ENCODE measurements at regions not wholly inside any gene's neighbourhood (a gene's known extent, or its start where the extent isn't known, plus 50 kb on each side); places are given as distances from the start of the nearest gene placed in this dataset.

- TF ChIP-seq CTCF (IDR thresholded peaks at IDR 0.05), result no peak
- peak overlapping the region in 5 of 7 donors; percentile 1 to 25 (median 18) for H3K27ac Mint-ChIP-seq
- Histone ChIP-seq H2AFZ (ENCODE audit: insufficient read depth, low read depth, low read length, poor library complexity, severe bottlenecking) (no peak overlapping the region), H3K9ac (ENCODE audit: insufficient read depth, low read length, poor library complexity, severe bottlenecking) (no peak overlapping the region), H3K4me1 (ENCODE audit: control insufficient read depth in 1 of 2, insufficient read depth in 2 of 2, low read length in 2 of 2) (peaks cover 16% of the 10 kb centered on the region in 2 donors), H4K20me1 (ENCODE audit: insufficient read depth, low read length) (no peaks in the 10 kb centered on the region), H3K4me3 (replicated peaks in 1 of 3; ENCODE audit: low read depth in 2 of 3, low read length in 3 of 3) (no peak overlapping the region), H3K9me3 (replicated peaks in 1 of 2; ENCODE audit: control insufficient read depth in 1 of 2, insufficient read depth in 1 of 2, low read length in 2 of 2) (no peaks in the 10 kb centered on the region), H3K27ac (ENCODE audit: low read depth in 1 of 2, low read length in 2 of 2) (peak overlapping the region in 1 of 2 donors; percentile 8), H3K27me3 (ENCODE audit: control insufficient read depth in 2 of 2, insufficient read depth in 2 of 2, low read length in 2 of 2) (no peaks in the 10 kb centered on the region), H3K79me2 (ENCODE audit: insufficient read depth, low read length) (no peaks in the 10 kb centered on the region), H3K4me2 (replicated peaks; ENCODE audit: extremely low read depth, low read length, poor library complexity, severe bottlenecking) (no peak overlapping the region), H3K36me3 (replicated peaks in 1 of 2; ENCODE audit: control insufficient read depth in 1 of 2, insufficient read depth in 2 of 2, low read length in 2 of 2) (no peaks in the 10 kb centered on the region)
- DNase-seq, result peak; percentile 10 to 80 (median 14)
- H3K4me3 Mint-ChIP-seq, result no peak overlapping the region
- intact Hi-C loops (cut with micrococcal nuclease), result no loop called here
- no peaks in the 10 kb centered on the region for H3K36me3 Mint-ChIP-seq
- H3K9me3 Mint-ChIP-seq, result peaks cover 0 to 3% (median 2%) of the 10 kb centered on the region in 7 donors
- WGBS (ENCODE audit: insufficient coverage), result 65% methylated on average over 9 of the region's 10 CpGs
- peaks cover 23% of the 10 kb centered on the region for H3K4me1 Mint-ChIP-seq
- peaks cover 1 to 7% (median 1%) of the 10 kb centered on the region in 3 donors for H3K27me3 Mint-ChIP-seq (ENCODE audit: low read depth in 3 of 3)
Measured at GRCh38 chr5:173458828-173459609, 130.8 kb upstream of the STC2 start.

GRCh38 chr5:173457482-173457881, 129.3 kb upstream of the STC2 start:
- intact Hi-C loops (cut with micrococcal nuclease), result no loop called here
- Histone ChIP-seq H3K4me3 (replicated peaks in 1 of 3; ENCODE audit: low read depth in 2 of 3, low read length in 3 of 3) (no peak overlapping the region), H3K27ac (ENCODE audit: low read depth in 1 of 2, low read length in 2 of 2) (no peak overlapping the region), H3K9ac (ENCODE audit: insufficient read depth, low read length, poor library complexity, severe bottlenecking) (no peak overlapping the region), H3K4me1 (ENCODE audit: control insufficient read depth in 1 of 2, insufficient read depth in 2 of 2, low read length in 2 of 2) (peaks cover 19 to 20% of the 10 kb centered on the region in 2 donors), H3K9me3 (replicated peaks in 1 of 2; ENCODE audit: control insufficient read depth in 1 of 2, insufficient read depth in 1 of 2, low read length in 2 of 2) (no peaks in the 10 kb centered on the region), H3K36me3 (replicated peaks in 1 of 2; ENCODE audit: control insufficient read depth in 1 of 2, insufficient read depth in 2 of 2, low read length in 2 of 2) (no peaks in the 10 kb centered on the region), H2AFZ (ENCODE audit: insufficient read depth, low read depth, low read length, poor library complexity, severe bottlenecking) (no peak overlapping the region), H3K4me2 (replicated peaks; ENCODE audit: extremely low read depth, low read length, poor library complexity, severe bottlenecking) (no peak overlapping the region), H4K20me1 (ENCODE audit: insufficient read depth, low read length) (no peaks in the 10 kb centered on the region), H3K79me2 (ENCODE audit: insufficient read depth, low read length) (no peaks in the 10 kb centered on the region), H3K27me3 (ENCODE audit: control insufficient read depth in 2 of 2, insufficient read depth in 2 of 2, low read length in 2 of 2) (no peaks in the 10 kb centered on the region)
- TF ChIP-seq CTCF (IDR thresholded peaks at IDR 0.05), result no peak
- peaks cover 0 to 5% (median 3%) of the 10 kb centered on the region in 7 donors for H3K9me3 Mint-ChIP-seq
- peak overlapping the region in 2 of 7 donors; percentile 5 to 60 for H3K27ac Mint-ChIP-seq
- H3K36me3 Mint-ChIP-seq, result no peaks in the 10 kb centered on the region
- no peak for DNase-seq
- peaks cover 29% of the 10 kb centered on the region for H3K4me1 Mint-ChIP-seq
- H3K4me3 Mint-ChIP-seq, result no peak overlapping the region
- H3K27me3 Mint-ChIP-seq (ENCODE audit: low read depth in 3 of 3), result peaks cover 1 to 7% (median 1%) of the 10 kb centered on the region in 3 donors
- 81% methylated on average over 2 of the region's 5 CpGs for WGBS (ENCODE audit: insufficient coverage)
